OCI-LY7 (cell line): ENCODE measurements at regions not wholly inside any gene's neighbourhood (a gene's known extent, or its start where the extent isn't known, plus 50 kb on each side); places are given as distances from the start of the nearest gene placed in this dataset.

Experiments used
- BruUV-seq: library from RNA; stranded (reverse); fragments of 400-500 nt; replicated peaks from 2 replicates; lab custom pipeline; 2021; lab: Mats Ljungman, UMichigan
- CTCF ChIA-PET: fragments of 300-600 bp; sonication (Branson Sonifier 250); formaldehyde crosslinking; loops from one replicate; lab custom pipeline; 2022; ENCODE audit warnings: antibody characterized with exemption; ENCODE audit not compliant: unreplicated experiment; lab: Charles Lee
- POLR2A ChIA-PET: fragments of 300-600 bp; sonication (Branson Sonifier 250); formaldehyde crosslinking; loops from one replicate; lab custom pipeline; 2022; ENCODE audit warnings: antibody characterized with exemption; lab: Charles Lee
- DNase-seq: peaks from one replicate; pipeline ENCODE4 v3.0.0-alpha.2; 2015; ENCODE audit warnings: low spot score
- H2AFZ ChIP-seq: fragments of 200-600 bp; sonication (generic), shearing (Covaris generic); 2 replicates; pipeline ENCODE4 v1.6.1; 2014; ENCODE audit warnings: mild to moderate bottlenecking, antibody characterized with exemption, low read length, moderate library complexity
- H3K27ac ChIP-seq: fragments of 200-600 bp; sonication (generic); 2 replicates; pipeline ENCODE4 v1.5.1; 2014; ENCODE audit warnings: mixed run types, low read depth, mild to moderate bottlenecking, moderate library complexity, low read length, inconsistent platforms; ENCODE audit not compliant: poor library complexity, severe bottlenecking
- H3K36me3 ChIP-seq: fragments of 200-600 bp; sonication (generic); 2 replicates; pipeline ENCODE4 v1.6.1; 2014; ENCODE audit warnings: mild to moderate bottlenecking, antibody characterized with exemption, low read length, moderate library complexity, mixed read lengths; ENCODE audit not compliant: insufficient read depth
- H3K4me1 ChIP-seq: fragments of 200-600 bp; sonication (generic); 2 replicates; pipeline ENCODE4 v1.5.1; 2014; ENCODE audit warnings: mild to moderate bottlenecking, low read length; ENCODE audit not compliant: insufficient read depth, poor library complexity, severe bottlenecking
- H3K4me2 ChIP-seq: fragments of 200-600 bp; sonication (generic); 2 replicates; pipeline ENCODE4 v1.6.1; 2014; ENCODE audit warnings: mild to moderate bottlenecking, low read length
- H3K4me3 ChIP-seq: fragments of 200-600 bp; sonication (generic); 2 replicates; pipeline ENCODE4 v1.5.1; 2014; ENCODE audit warnings: mild to moderate bottlenecking, low read depth, low read length; ENCODE audit not compliant: poor library complexity, severe bottlenecking
- H3K79me2 ChIP-seq: fragments of 200-600 bp; sonication (generic); 2 replicates; pipeline ENCODE4 v1.6.1; 2016; ENCODE audit warnings: low read depth, mild to moderate bottlenecking, low read length, moderate library complexity, mixed read lengths; ENCODE audit not compliant: insufficient read depth
- H3K9me2 ChIP-seq: fragments of 200-600 bp; sonication (generic); 2 replicates; pipeline ENCODE4 v1.6.1; 2016; ENCODE audit warnings: mild to moderate bottlenecking, low read length, mixed read lengths; ENCODE audit not compliant: insufficient read depth
- H3K9me3 ChIP-seq: fragments of 200-600 bp; sonication (generic); 2 replicates; pipeline ENCODE4 v1.6.1; 2014; ENCODE audit warnings: mild to moderate bottlenecking, mixed run types, low read length, mixed read lengths
- H4K20me1 ChIP-seq: fragments of 200-600 bp; sonication (generic); 2 replicates; pipeline ENCODE4 v1.6.1; 2014; ENCODE audit warnings: mild to moderate bottlenecking, antibody characterized with exemption, low read length, moderate library complexity, mixed read lengths; ENCODE audit not compliant: insufficient read depth
- EZH2phosphoT487 ChIP-seq: fragments of 200-600 bp; sonication (generic); IDR thresholded peaks from 2 replicates; pipeline ENCODE4 v1.6.1; 2018; ENCODE audit warnings: low read depth, borderline replicate concordance, mild to moderate bottlenecking, mixed run types, antibody characterized with exemption, low read length, moderate library complexity, mixed read lengths
- intact Hi-C: fragments of 100-400 bp; cut with micrococcal nuclease; formaldehyde crosslinking; loops from one replicate; pipeline ENCODE4 v1.10.0; 2022; ENCODE audit not compliant: unreplicated experiment
- TF ChIP-seq, protein P1 (sequence below): fragments of 200-600 bp; sonication (generic); conservative IDR thresholded peaks from 2 replicates; pipeline ENCODE4 v1.5.1; 2014; ENCODE audit warnings: mild to moderate bottlenecking, antibody characterized with exemption, low read length, moderate library complexity, mixed read lengths

DNA sequence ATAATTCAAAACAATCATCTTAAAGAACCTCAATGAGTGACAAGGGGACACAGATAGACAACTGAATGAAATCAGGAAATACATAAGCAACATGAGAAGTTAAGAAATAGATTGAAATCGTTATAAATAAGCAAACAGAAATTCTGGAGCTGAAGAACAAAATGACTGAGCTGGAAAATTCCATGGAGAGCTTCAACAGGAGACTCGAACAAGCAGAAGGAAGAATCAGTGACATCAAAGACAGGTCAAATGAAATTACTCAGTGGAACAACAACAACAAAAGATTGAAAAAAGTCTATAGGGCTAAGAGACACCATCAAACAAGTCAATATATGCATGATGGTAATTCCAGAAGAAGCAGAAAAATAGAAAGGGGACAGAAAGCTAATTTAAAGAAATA is 89.5 kb upstream of the ALKAL2 start:
- H3K79me2 ChIP-seq = no peaks in the 10 kb centered on the region
- no peak for DNase-seq
- no peak overlapping the region for H2AFZ ChIP-seq
- H3K9me2 ChIP-seq = no peaks in the 10 kb centered on the region
- H3K36me3 ChIP-seq = no peaks in the 10 kb centered on the region
- BruUV-seq = no TSS peak
- H4K20me1 ChIP-seq = no peaks in the 10 kb centered on the region
- TF ChIP-seq, protein P1, sequence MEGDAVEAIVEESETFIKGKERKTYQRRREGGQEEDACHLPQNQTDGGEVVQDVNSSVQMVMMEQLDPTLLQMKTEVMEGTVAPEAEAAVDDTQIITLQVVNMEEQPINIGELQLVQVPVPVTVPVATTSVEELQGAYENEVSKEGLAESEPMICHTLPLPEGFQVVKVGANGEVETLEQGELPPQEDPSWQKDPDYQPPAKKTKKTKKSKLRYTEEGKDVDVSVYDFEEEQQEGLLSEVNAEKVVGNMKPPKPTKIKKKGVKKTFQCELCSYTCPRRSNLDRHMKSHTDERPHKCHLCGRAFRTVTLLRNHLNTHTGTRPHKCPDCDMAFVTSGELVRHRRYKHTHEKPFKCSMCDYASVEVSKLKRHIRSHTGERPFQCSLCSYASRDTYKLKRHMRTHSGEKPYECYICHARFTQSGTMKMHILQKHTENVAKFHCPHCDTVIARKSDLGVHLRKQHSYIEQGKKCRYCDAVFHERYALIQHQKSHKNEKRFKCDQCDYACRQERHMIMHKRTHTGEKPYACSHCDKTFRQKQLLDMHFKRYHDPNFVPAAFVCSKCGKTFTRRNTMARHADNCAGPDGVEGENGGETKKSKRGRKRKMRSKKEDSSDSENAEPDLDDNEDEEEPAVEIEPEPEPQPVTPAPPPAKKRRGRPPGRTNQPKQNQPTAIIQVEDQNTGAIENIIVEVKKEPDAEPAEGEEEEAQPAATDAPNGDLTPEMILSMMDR = no peak
- no peak for TF ChIP-seq EZH2phosphoT487
- H3K4me3 ChIP-seq = no peak overlapping the region
- ChIA-PET CTCF (no interaction called here), POLR2A (no interaction called here)
- intact Hi-C loops = no loop called here
- H3K4me1 ChIP-seq = no peaks in the 10 kb centered on the region
- no peaks in the 10 kb centered on the region for H3K9me3 ChIP-seq
- no peak overlapping the region for H3K4me2 ChIP-seq
- H3K27ac ChIP-seq = no peak overlapping the region

- Histone ChIP-seq H2AFZ (no peak overlapping the region), H3K79me2 (no peaks in the 10 kb centered on the region)
Measured at GRCh38 chr2:375956-376307, 88.0 kb upstream of the ALKAL2 start.

DNA sequence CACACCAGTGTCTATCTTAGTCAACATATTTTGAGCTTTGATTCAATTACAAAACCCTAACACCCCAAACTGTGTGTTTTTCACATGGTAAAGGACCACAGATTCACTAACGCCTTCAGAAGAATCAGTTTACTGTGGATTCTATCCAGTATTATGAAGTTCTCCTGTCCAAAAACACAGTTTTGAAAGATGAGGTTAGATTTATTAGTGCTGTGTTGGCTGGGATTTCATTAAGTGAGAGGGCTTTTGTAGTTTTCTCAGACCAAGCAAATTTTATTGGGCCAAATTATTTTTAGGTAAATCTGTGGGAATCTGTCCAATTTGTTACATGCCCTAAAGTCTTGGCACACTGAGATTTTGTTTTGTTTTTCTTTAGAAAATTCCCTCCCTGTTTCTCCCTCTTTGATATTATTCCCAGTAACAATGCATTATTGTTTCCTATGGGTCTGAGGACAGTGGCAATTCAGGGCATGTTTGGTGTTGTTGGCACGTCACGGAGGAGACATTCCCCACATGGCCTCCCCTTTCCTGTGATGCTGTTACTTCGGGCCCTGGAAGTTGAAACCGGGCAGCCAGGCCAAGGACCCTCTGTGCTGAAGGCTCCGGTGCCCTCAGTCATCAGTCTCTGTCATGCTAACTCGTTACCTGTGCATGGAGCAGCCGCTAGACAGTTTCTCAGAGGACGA is 87.5 kb upstream of the ALKAL2 start:
- Histone ChIP-seq H2AFZ (no peak overlapping the region), H3K9me2 (no peaks in the 10 kb centered on the region), H3K4me1 (no peaks in the 10 kb centered on the region), H3K27ac (no peak overlapping the region), H4K20me1 (no peaks in the 10 kb centered on the region), H3K4me2 (no peak overlapping the region), H3K4me3 (no peak overlapping the region), H3K9me3 (no peaks in the 10 kb centered on the region), H3K36me3 (no peaks in the 10 kb centered on the region), H3K79me2 (no peaks in the 10 kb centered on the region)
- TF ChIP-seq, protein P1 = no peak
- no peak for TF ChIP-seq EZH2phosphoT487
- no peak for DNase-seq
- no TSS peak for BruUV-seq
- ChIA-PET CTCF (no interaction called here), POLR2A (no interaction called here)
- intact Hi-C loops = no loop called here

More at GRCh38 chr2:375956-376307, 88.0 kb upstream of the ALKAL2 start:
- ChIA-PET CTCF (no interaction called here), POLR2A (no interaction called here)
- intact Hi-C loops = no loop called here
- Histone ChIP-seq H4K20me1 (no peaks in the 10 kb centered on the region), H3K36me3 (no peaks in the 10 kb centered on the region), H3K9me3 (no peaks in the 10 kb centered on the region), H3K4me1 (no peaks in the 10 kb centered on the region), H3K4me2 (no peak overlapping the region), H3K4me3 (no peak overlapping the region), H3K9me2 (no peaks in the 10 kb centered on the region), H3K27ac (no peak overlapping the region)
- BruUV-seq = no TSS peak
- TF ChIP-seq EZH2phosphoT487 = no peak
- DNase-seq = no peak
